ENCODE measurements at regions not wholly inside any gene's neighbourhood (a gene's known extent, or its start where the extent isn't known, plus 50 kb on each side); places are given as distances from the start of the nearest gene placed in this dataset.

DNA sequence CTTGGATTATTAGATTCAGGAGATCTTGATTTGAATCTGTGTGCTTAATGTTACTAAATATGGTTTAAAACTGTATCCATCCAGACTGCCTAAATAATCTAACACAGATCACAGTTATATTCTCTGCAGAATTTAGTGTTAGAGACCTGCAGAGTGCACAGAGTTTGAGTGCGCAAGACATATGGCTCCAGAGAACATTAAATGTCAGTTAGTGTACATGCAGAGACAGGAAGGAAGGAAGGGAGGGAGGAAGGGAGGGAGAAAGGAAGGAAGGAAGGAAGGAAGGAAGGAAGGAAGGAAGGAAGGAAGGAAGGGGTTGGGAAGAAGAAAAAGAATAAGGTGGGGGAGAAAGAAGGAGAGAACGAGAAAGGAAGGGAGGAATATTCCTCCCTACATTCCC, 210.0 kb upstream of the COX7C start:
- H3K36me3 ChIP-seq (ENCODE audit: control insufficient read depth, insufficient read depth, low read length), result no peaks in the 10 kb centered on the region
- no TSS peak for BruUV-seq (replicated peaks)
- no peaks in the 10 kb centered on the region for H3K79me2 ChIP-seq (ENCODE audit: control insufficient read depth, insufficient read depth, low read length)
- no peaks in the 10 kb centered on the region for H3K9me3 ChIP-seq (replicated peaks; ENCODE audit: control insufficient read depth, insufficient read depth, low read depth, low read length)
- no peaks in the 10 kb centered on the region for H4K20me1 ChIP-seq (replicated peaks; ENCODE audit: control insufficient read depth, insufficient read depth, low read length)
- no peak for DNase-seq (ENCODE audit: extremely low read depth in 1 of 4, low spot score in 3 of 4)
- no peak for FAIRE-seq
- intact Hi-C loops (cut with micrococcal nuclease), result no loop called here
- no peak overlapping the region for H3K4me3 ChIP-seq
- no peaks in the 10 kb centered on the region for H3K27me3 ChIP-seq (ENCODE audit: control insufficient read depth in 2 of 2, insufficient read depth in 2 of 2, low read length in 2 of 2)
- no peaks in the 10 kb centered on the region for H3K9me1 ChIP-seq (ENCODE audit: control insufficient read depth, insufficient read depth, low read length)
- ATAC-seq, result no peak
- in situ Hi-C loops (cut with MboI), result no loop called here
- POLR2A ChIA-PET, result no interaction called here
- no peak overlapping the region for H3K9ac ChIP-seq (ENCODE audit: insufficient read depth in 1 of 2, low read depth in 2 of 2, low read length in 2 of 2)
- CTCF ChIA-PET (ENCODE audit: low intra/inter-chr PET ratio), result no interaction called here
- WGBS (ENCODE audit: insufficient coverage, low coverage, missing lambda C conversion rate), result 63% methylated on average over 1 of the region's 2 CpGs
- H2AFZ ChIP-seq (ENCODE audit: low read depth, low read length), result no peak overlapping the region
- H3K4me1 ChIP-seq (replicated peaks in 1 of 2; ENCODE audit: control insufficient read depth in 2 of 2, insufficient read depth in 2 of 2, low read length in 2 of 2), result no peaks in the 10 kb centered on the region
- no peak overlapping the region for H3K27ac ChIP-seq (ENCODE audit: extremely low read depth, low read depth, low read length)
- H3K4me2 ChIP-seq (ENCODE audit: insufficient read depth, low read length), result no peak overlapping the region
- no peak for TF ChIP-seq PML (IDR thresholded peaks at IDR 0.05; ENCODE audit: low read length)
- TF ChIP-seq, protein P1, sequence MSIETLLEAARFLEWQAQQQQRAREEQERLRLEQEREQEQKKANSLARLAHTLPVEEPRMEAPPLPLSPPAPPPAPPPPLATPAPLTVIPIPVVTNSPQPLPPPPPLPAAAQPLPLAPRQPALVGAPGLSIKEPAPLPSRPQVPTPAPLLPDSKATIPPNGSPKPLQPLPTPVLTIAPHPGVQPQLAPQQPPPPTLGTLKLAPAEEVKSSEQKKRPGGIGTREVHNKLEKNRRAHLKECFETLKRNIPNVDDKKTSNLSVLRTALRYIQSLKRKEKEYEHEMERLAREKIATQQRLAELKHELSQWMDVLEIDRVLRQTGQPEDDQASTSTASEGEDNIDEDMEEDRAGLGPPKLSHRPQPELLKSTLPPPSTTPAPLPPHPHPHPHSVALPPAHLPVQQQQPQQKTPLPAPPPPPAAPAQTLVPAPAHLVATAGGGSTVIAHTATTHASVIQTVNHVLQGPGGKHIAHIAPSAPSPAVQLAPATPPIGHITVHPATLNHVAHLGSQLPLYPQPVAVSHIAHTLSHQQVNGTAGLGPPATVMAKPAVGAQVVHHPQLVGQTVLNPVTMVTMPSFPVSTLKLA (conservative IDR thresholded peaks at IDR 0.05), result no peak
- TF ChIP-seq SMAD2 (IDR thresholded peaks at IDR 0.05; ENCODE audit: low read depth, low read length), result no peak
- TF ChIP-seq ZBTB8A (IDR thresholded peaks at IDR 0.05; ENCODE audit: partially characterized antibody), result no peak
- no peak for TF ChIP-seq MCM2 (IDR thresholded peaks at IDR 0.05; ENCODE audit: low read depth)
- TF ChIP-seq, protein P2, sequence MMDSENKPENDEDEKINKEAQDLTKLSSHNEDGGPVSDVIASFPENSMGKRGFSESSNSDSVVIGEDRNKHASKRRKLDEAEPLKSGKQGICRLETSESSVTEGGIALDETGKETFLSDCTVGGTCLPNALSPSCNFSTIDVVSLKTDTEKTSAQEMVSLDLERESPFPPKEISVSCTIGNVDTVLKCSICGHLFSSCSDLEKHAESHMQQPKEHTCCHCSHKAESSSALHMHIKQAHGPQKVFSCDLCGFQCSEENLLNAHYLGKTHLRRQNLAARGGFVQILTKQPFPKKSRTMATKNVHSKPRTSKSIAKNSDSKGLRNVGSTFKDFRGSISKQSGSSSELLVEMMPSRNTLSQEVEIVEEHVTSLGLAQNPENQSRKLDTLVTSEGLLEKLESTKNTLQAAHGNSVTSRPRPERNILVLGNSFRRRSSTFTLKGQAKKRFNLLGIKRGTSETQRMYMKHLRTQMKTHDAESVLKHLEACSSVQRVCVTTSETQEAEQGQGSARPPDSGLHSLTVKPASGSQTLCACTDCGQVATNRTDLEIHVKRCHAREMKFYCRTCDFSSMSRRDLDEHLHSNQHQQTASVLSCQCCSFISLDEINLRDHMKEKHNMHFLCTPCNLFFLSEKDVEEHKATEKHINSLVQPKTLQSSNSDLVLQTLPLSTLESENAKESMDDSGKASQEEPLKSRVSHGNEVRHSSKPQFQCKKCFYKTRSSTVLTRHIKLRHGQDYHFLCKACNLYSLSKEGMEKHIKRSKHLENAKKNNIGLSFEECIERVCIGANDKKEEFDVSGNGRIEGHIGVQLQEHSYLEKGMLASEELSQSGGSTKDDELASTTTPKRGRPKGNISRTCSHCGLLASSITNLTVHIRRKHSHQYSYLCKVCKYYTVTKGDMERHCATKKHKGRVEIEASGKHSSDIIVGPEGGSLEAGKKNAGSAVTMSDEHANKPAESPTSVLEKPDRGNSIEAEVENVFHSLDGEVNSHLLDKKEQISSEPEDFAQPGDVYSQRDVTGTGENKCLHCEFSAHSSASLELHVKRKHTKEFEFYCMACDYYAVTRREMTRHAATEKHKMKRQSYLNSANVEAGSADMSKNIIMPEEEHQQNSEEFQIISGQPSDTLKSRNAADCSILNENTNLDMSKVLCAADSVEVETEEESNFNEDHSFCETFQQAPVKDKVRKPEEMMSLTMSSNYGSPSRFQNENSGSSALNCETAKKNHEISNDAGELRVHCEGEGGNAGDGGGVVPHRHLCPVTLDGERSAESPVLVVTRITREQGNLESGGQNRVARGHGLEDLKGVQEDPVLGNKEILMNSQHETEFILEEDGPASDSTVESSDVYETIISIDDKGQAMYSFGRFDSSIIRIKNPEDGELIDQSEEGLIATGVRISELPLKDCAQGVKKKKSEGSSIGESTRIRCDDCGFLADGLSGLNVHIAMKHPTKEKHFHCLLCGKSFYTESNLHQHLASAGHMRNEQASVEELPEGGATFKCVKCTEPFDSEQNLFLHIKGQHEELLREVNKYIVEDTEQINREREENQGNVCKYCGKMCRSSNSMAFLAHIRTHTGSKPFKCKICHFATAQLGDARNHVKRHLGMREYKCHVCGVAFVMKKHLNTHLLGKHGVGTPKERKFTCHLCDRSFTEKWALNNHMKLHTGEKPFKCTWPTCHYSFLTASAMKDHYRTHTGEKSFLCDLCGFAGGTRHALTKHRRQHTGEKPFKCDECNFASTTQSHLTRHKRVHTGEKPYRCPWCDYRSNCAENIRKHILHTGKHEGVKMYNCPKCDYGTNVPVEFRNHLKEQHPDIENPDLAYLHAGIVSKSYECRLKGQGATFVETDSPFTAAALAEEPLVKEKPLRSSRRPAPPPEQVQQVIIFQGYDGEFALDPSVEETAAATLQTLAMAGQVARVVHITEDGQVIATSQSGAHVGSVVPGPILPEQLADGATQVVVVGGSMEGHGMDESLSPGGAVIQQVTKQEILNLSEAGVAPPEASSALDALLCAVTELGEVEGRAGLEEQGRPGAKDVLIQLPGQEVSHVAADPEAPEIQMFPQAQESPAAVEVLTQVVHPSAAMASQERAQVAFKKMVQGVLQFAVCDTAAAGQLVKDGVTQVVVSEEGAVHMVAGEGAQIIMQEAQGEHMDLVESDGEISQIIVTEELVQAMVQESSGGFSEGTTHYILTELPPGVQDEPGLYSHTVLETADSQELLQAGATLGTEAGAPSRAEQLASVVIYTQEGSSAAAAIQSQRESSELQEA (IDR thresholded peaks at IDR 0.05; ENCODE audit: low read depth), result no peak
- no peak for TF ChIP-seq SMARCB1 (IDR thresholded peaks at IDR 0.05; ENCODE audit: insufficient read length, low read depth)
- no peak for TF ChIP-seq TFAM (CRISPR knock-in tag; conservative IDR thresholded peaks at IDR 0.05)
- TF ChIP-seq, protein P3, sequence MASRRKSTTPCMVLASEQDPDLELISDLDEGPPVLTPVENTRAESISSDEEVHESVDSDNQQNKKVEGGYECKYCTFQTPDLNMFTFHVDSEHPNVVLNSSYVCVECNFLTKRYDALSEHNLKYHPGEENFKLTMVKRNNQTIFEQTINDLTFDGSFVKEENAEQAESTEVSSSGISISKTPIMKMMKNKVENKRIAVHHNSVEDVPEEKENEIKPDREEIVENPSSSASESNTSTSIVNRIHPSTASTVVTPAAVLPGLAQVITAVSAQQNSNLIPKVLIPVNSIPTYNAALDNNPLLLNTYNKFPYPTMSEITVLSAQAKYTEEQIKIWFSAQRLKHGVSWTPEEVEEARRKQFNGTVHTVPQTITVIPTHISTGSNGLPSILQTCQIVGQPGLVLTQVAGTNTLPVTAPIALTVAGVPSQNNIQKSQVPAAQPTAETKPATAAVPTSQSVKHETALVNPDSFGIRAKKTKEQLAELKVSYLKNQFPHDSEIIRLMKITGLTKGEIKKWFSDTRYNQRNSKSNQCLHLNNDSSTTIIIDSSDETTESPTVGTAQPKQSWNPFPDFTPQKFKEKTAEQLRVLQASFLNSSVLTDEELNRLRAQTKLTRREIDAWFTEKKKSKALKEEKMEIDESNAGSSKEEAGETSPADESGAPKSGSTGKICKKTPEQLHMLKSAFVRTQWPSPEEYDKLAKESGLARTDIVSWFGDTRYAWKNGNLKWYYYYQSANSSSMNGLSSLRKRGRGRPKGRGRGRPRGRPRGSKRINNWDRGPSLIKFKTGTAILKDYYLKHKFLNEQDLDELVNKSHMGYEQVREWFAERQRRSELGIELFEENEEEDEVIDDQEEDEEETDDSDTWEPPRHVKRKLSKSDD (conservative IDR thresholded peaks at IDR 0.05; ENCODE audit: low read length), result no peak
- TF ChIP-seq RB1 (IDR thresholded peaks at IDR 0.05; ENCODE audit: low read depth), result no peak
- no peak for TF ChIP-seq EWSR1 (IDR thresholded peaks at IDR 0.05; ENCODE audit: borderline replicate concordance, low read depth, partially characterized antibody)
